HFF-Myc (cell line): ENCODE measurements at regions not wholly inside any gene's neighbourhood (a gene's known extent, or its start where the extent isn't known, plus 50 kb on each side); places are given as distances from the start of the nearest gene placed in this dataset.
"Not testable (repeated sequence)": the region's sequence is repeated elsewhere in the genome, so short reads cannot be mapped to it uniquely, and the experiment has no call there.

Experiments used
- DNase-seq: peaks from one replicate; pipeline ENCODE4 v3.0.0-alpha.2; 2011; ENCODE audit warnings: low read depth; ENCODE audit errors: extremely low read depth
- H3K4me3 ChIP-seq: replicated peaks from 2 replicates; pipeline ENCODE4 v1.5.1; 2011; ENCODE audit warnings: low read depth, mild to moderate bottlenecking, control low read depth, low read length
- CTCF ChIP-seq: IDR thresholded peaks from 2 replicates; pipeline ENCODE4 v1.5.1; 2012; ENCODE audit warnings: mild to moderate bottlenecking, low read depth, low read length, control low read depth; ENCODE audit errors: missing control alignments

GRCh38 chr18:76274468-76275289, 220.4 kb downstream of the ZNF516 start:
- TF ChIP-seq CTCF = peak; percentile 11
- no peak overlapping the region for H3K4me3 ChIP-seq
- DNase-seq = no peak

GRCh38 chr18:76273956-76274355, 221.1 kb downstream of the ZNF516 start:
- H3K4me3 ChIP-seq = no peak overlapping the region
- TF ChIP-seq CTCF = no peak
- DNase-seq = no peak

GRCh38 chr18:76273036-76273545, 222.0 kb downstream of the ZNF516 start:
- TF ChIP-seq CTCF = no peak
- no peak for DNase-seq

DNA sequence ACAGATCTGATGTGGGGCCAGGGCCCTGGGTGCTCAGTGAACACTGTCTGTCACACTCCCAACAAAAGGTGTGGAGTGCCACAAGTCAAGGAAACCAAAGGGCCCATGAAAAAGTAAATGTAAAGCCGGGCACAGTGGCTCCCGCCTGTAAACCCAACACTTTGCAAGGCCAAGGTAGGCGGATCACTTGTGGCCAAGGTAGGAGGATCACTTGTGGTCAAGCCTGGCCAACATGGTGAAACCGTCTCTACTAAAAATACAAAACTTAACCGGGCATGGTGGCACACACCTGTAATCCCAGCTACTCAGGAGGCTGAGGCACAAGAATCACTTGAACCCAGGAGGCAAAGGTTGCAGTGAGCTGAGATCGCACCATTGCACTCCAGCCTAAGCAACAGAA, 227.6 kb downstream of the ZNF516 start:
- DNase-seq, H3K4me3 ChIP-seq: not testable (repeated sequence)

More at GRCh38 chr18:76273036-76273545, 222.0 kb downstream of the ZNF516 start:
- H3K4me3 ChIP-seq = no peak overlapping the region

GRCh38 chr18:76266236-76266991, 228.6 kb downstream of the ZNF516 start:
- no peak for DNase-seq
- no peak overlapping the region for H3K4me3 ChIP-seq
- no peak for TF ChIP-seq CTCF

DNA sequence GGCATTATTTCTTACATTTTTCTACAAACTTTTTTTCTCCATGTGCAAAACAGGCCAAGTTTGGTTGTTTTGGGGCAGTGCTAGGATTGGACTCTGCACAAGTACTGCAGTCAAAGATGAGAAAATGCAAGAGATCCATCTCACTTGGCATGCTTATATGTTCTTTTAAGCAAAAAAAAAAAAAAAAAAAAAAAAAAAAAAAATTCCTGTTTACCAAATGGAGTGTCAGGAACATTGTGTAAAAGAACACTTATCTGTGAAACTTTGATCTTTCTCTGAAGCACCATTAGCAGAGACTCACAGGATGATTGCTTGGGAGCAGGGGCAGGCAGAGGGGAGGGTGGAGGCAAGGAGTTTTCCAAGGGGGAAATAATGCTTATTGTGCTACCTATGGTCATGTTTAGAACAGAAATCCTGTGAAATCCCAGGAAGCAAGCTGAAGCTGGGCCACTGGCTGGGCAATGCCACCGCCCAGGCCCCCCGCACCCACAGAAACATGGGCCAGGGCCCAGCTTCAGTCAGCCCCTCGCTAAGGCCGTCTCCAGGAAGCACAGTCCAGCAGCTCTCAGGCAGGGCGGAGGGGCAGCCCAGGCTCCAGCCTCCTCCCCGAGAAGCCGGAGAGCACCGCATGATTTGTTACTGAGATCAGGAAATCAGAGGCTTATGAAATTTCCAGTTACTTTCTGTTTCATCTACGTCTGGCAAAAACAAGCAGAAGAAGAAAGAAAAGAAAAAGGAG, 229.4 kb downstream of the ZNF516 start:
- no peak for DNase-seq
- no peak overlapping the region for H3K4me3 ChIP-seq
- TF ChIP-seq CTCF = no peak

DNA sequence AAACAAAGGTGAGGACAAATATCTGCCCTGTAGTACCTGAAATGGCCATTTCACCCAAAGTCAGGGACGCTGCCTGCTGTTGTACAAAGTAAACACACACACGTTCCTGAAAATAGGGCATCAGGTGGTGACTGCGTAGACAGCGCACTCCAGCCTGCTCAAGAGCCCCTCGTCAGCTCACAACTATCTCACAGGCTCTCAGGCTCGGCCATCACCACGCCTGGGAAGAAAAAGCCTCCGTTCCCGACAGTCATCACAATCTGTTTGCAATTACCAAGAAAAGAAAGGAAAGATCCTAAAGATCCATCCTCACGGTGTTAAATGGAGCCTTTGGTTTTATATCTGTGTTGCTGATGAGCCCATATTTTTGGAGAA, 230.2 kb downstream of the ZNF516 start:
- no peak for DNase-seq
- no peak overlapping the region for H3K4me3 ChIP-seq
- TF ChIP-seq CTCF = no peak
